ENCODE measurements at regions not wholly inside any gene's neighbourhood (a gene's known extent, or its start where the extent isn't known, plus 50 kb on each side); places are given as distances from the start of the nearest gene placed in this dataset.

- POLR2A ChIA-PET, result no interaction called here
- CTCF ChIA-PET, result no interaction called here
- TF ChIP-seq PKNOX1 (IDR thresholded peaks at IDR 0.05) (no peak), L3MBTL2 (conservative IDR thresholded peaks at IDR 0.05) (no peak), BHLHE40 (IDR thresholded peaks at IDR 0.05; ENCODE audit: borderline replicate concordance) (no peak), TARDBP (IDR thresholded peaks at IDR 0.05) (no peak), CTBP1 (IDR thresholded peaks at IDR 0.05; ENCODE audit: borderline replicate concordance) (no peak), SUZ12 (IDR thresholded peaks at IDR 0.05) (no peak), FOXM1 (IDR thresholded peaks at IDR 0.05; ENCODE audit: borderline replicate concordance) (no peak), FOXA1 (IDR thresholded peaks at IDR 0.05) (no peak), ZNF384 (IDR thresholded peaks at IDR 0.05) (no peak), LEF1 (IDR thresholded peaks at IDR 0.05; ENCODE audit: borderline replicate concordance) (no peak), NFRKB (IDR thresholded peaks at IDR 0.05) (no peak)
- no peak for DNase-seq (ENCODE audit: extremely low spot score)
Observed at GRCh38 chr7:119756687-119757086, 516.3 kb upstream of the KCND2 start.

GRCh38 chr7:119758254-119758653 lies 514.7 kb upstream of the KCND2 start:
- TF ChIP-seq SP1 (IDR thresholded peaks at IDR 0.05) (no peak), ARNT (IDR thresholded peaks at IDR 0.05) (no peak)
- ChIA-PET POLR2A (no interaction called here), CTCF (no interaction called here)
- no peak for DNase-seq (ENCODE audit: extremely low spot score)

- CTCF ChIA-PET, result no interaction called here
- POLR2A ChIA-PET, result no interaction called here
- no peak for TF ChIP-seq NFRKB (IDR thresholded peaks at IDR 0.05)
- no peak for TF ChIP-seq SP1 (IDR thresholded peaks at IDR 0.05)
- TF ChIP-seq FOXK2 (IDR thresholded peaks at IDR 0.05), result no peak
- no peak for TF ChIP-seq CTBP1 (IDR thresholded peaks at IDR 0.05; ENCODE audit: borderline replicate concordance)
- TF ChIP-seq HDGF (IDR thresholded peaks at IDR 0.05; ENCODE audit: borderline replicate concordance), result no peak
- TF ChIP-seq SUZ12 (IDR thresholded peaks at IDR 0.05), result no peak
- TF ChIP-seq ARNT (IDR thresholded peaks at IDR 0.05), result no peak
- no peak for TF ChIP-seq TARDBP (IDR thresholded peaks at IDR 0.05)
- no peak for TF ChIP-seq ELF4 (IDR thresholded peaks at IDR 0.05)
- TF ChIP-seq L3MBTL2 (conservative IDR thresholded peaks at IDR 0.05), result no peak
- no peak for TF ChIP-seq BHLHE40 (IDR thresholded peaks at IDR 0.05; ENCODE audit: borderline replicate concordance)
- no peak for TF ChIP-seq PKNOX1 (IDR thresholded peaks at IDR 0.05)
- TF ChIP-seq ZNF384 (IDR thresholded peaks at IDR 0.05), result no peak
- TF ChIP-seq FOXM1 (IDR thresholded peaks at IDR 0.05; ENCODE audit: borderline replicate concordance), result no peak
- TF ChIP-seq FOXA1 (IDR thresholded peaks at IDR 0.05), result no peak
- no peak for TF ChIP-seq LEF1 (IDR thresholded peaks at IDR 0.05; ENCODE audit: borderline replicate concordance)
- DNase-seq (ENCODE audit: extremely low spot score), result no peak
Observed at GRCh38 chr7:119761776-119762175, 511.2 kb upstream of the KCND2 start.

GRCh38 chr7:119782286-119782685 lies 490.7 kb upstream of the KCND2 start:
- ChIA-PET POLR2A (no interaction called here), CTCF (no interaction called here)
- TF ChIP-seq CTBP1 (IDR thresholded peaks at IDR 0.05; ENCODE audit: borderline replicate concordance), result no peak
- TF ChIP-seq ARNT (IDR thresholded peaks at IDR 0.05), result no peak
- TF ChIP-seq SP1 (IDR thresholded peaks at IDR 0.05), result no peak
- TF ChIP-seq ZNF384 (IDR thresholded peaks at IDR 0.05), result no peak
- TF ChIP-seq FOXM1 (IDR thresholded peaks at IDR 0.05; ENCODE audit: borderline replicate concordance), result no peak
- TF ChIP-seq NFRKB (IDR thresholded peaks at IDR 0.05), result no peak
- TF ChIP-seq BHLHE40 (IDR thresholded peaks at IDR 0.05; ENCODE audit: borderline replicate concordance), result no peak
- no peak for DNase-seq (ENCODE audit: extremely low spot score)

GRCh38 chr7:119783799-119784198 lies 489.2 kb upstream of the KCND2 start:
- POLR2A ChIA-PET, result no interaction called here
- TF ChIP-seq ZNF384 (IDR thresholded peaks at IDR 0.05) (no peak), ARNT (IDR thresholded peaks at IDR 0.05) (no peak), FOXA1 (IDR thresholded peaks at IDR 0.05) (no peak), L3MBTL2 (conservative IDR thresholded peaks at IDR 0.05) (no peak), LEF1 (IDR thresholded peaks at IDR 0.05; ENCODE audit: borderline replicate concordance) (no peak), TARDBP (IDR thresholded peaks at IDR 0.05) (no peak), CTBP1 (IDR thresholded peaks at IDR 0.05; ENCODE audit: borderline replicate concordance) (no peak), HDGF (IDR thresholded peaks at IDR 0.05; ENCODE audit: borderline replicate concordance) (no peak), SUZ12 (IDR thresholded peaks at IDR 0.05) (no peak), FOXK2 (IDR thresholded peaks at IDR 0.05) (no peak), NFRKB (IDR thresholded peaks at IDR 0.05) (no peak), BHLHE40 (IDR thresholded peaks at IDR 0.05; ENCODE audit: borderline replicate concordance) (no peak), ELF4 (IDR thresholded peaks at IDR 0.05) (no peak), PKNOX1 (IDR thresholded peaks at IDR 0.05) (no peak)
- DNase-seq (ENCODE audit: extremely low spot score), result no peak
- CTCF ChIA-PET, result no interaction called here

GRCh38 chr7:119802147-119802546 lies 470.8 kb upstream of the KCND2 start:
- no peak for DNase-seq (ENCODE audit: extremely low spot score)
- ChIA-PET CTCF (no interaction called here), POLR2A (no interaction called here)
- TF ChIP-seq FOXM1 (IDR thresholded peaks at IDR 0.05; ENCODE audit: borderline replicate concordance), result no peak
- TF ChIP-seq FOXA1 (IDR thresholded peaks at IDR 0.05), result no peak
- TF ChIP-seq SUZ12 (IDR thresholded peaks at IDR 0.05), result no peak
- no peak for TF ChIP-seq ZNF384 (IDR thresholded peaks at IDR 0.05)
- no peak for TF ChIP-seq BHLHE40 (IDR thresholded peaks at IDR 0.05; ENCODE audit: borderline replicate concordance)
- TF ChIP-seq ELF4 (IDR thresholded peaks at IDR 0.05), result no peak
- no peak for TF ChIP-seq TARDBP (IDR thresholded peaks at IDR 0.05)
- no peak for TF ChIP-seq NFRKB (IDR thresholded peaks at IDR 0.05)

- POLR2A ChIA-PET, result no interaction called here
- TF ChIP-seq FOXM1 (IDR thresholded peaks at IDR 0.05; ENCODE audit: borderline replicate concordance), result no peak
- no peak for TF ChIP-seq SUZ12 (IDR thresholded peaks at IDR 0.05)
- no peak for TF ChIP-seq PKNOX1 (IDR thresholded peaks at IDR 0.05)
- no peak for TF ChIP-seq SP1 (IDR thresholded peaks at IDR 0.05)
- TF ChIP-seq BHLHE40 (IDR thresholded peaks at IDR 0.05; ENCODE audit: borderline replicate concordance), result no peak
- no peak for TF ChIP-seq L3MBTL2 (conservative IDR thresholded peaks at IDR 0.05)
- TF ChIP-seq FOXK2 (IDR thresholded peaks at IDR 0.05), result no peak
- no peak for TF ChIP-seq NFRKB (IDR thresholded peaks at IDR 0.05)
- TF ChIP-seq ARNT (IDR thresholded peaks at IDR 0.05), result no peak
- TF ChIP-seq TARDBP (IDR thresholded peaks at IDR 0.05), result no peak
- no peak for TF ChIP-seq ZNF384 (IDR thresholded peaks at IDR 0.05)
- no peak for TF ChIP-seq CTBP1 (IDR thresholded peaks at IDR 0.05; ENCODE audit: borderline replicate concordance)
- TF ChIP-seq HDGF (IDR thresholded peaks at IDR 0.05; ENCODE audit: borderline replicate concordance), result no peak
- TF ChIP-seq FOXA1 (IDR thresholded peaks at IDR 0.05), result no peak
- TF ChIP-seq LEF1 (IDR thresholded peaks at IDR 0.05; ENCODE audit: borderline replicate concordance), result no peak
- no peak for TF ChIP-seq ELF4 (IDR thresholded peaks at IDR 0.05)
- no peak for DNase-seq (ENCODE audit: extremely low spot score)
- CTCF ChIA-PET, result no interaction called here
Observed at GRCh38 chr7:119825091-119825655, 447.8 kb upstream of the KCND2 start.
